22Rv1 (cell line): ENCODE measurements at regions not wholly inside any gene's neighbourhood (a gene's known extent, or its start where the extent isn't known, plus 50 kb on each side); places are given as distances from the start of the nearest gene placed in this dataset.

Experiments used
- CTCF ChIP-seq: fragments of 450-650 bp; IDR thresholded peaks from 2 replicates; pipeline ENCODE4 v1.5.1; 2017; ENCODE audit warnings: mild to moderate bottlenecking
- ZFX ChIP-seq: fragments of 450-650 bp; IDR thresholded peaks from 2 replicates; pipeline ENCODE4 v1.6.1; 2017; ENCODE audit warnings: antibody characterized with exemption, borderline replicate concordance

GRCh38 chr3:117286488-117286887 lies 576.9 kb downstream of the TUSC7 start:
- TF ChIP-seq CTCF (no peak), ZFX (no peak)
